Esophagus muscularis mucosa (tissue), 4 donors: ENCODE measurements at regions not wholly inside any gene's neighbourhood (a gene's known extent, or its start where the extent isn't known, plus 50 kb on each side); places are given as distances from the start of the nearest gene placed in this dataset.

Source experiments
- CTCF ChIP-seq, 3 experiments: fragments of 200-600 bp in 2 of 3; fragments of 450-650 bp in 1 of 3; sonication (generic) in 2 of 3; IDR thresholded peaks; one replicate each; pipeline ENCODE4 v1.5.1; 2017 to 2019; ENCODE audit warnings: antibody characterized with exemption in 3 of 3, mild to moderate bottlenecking in 2 of 3, moderate library complexity in 1 of 3
- EP300 ChIP-seq: sonication (generic); formaldehyde crosslinking; IDR thresholded peaks from one replicate; pipeline ENCODE4 v1.6.1; 2017; ENCODE audit warnings: antibody characterized with exemption
- POLR2A ChIP-seq: fragments of 450-650 bp; IDR thresholded peaks from one replicate; pipeline ENCODE4 v1.6.1; 2017; ENCODE audit warnings: antibody characterized with exemption, moderate library complexity, mild to moderate bottlenecking, low read depth
- POLR2AphosphoS5 ChIP-seq, 2 donors: sonication (generic); formaldehyde crosslinking; IDR thresholded peaks; one replicate each; pipeline ENCODE4 v1.6.1; 2017; ENCODE audit warnings: antibody characterized with exemption in 2 of 2

GRCh38 chr2:103804013-103804412, 1042.2 kb downstream of the TMEM182 start:
- TF ChIP-seq POLR2A, result no peak
- no peak for TF ChIP-seq CTCF (IDR thresholded peaks at IDR 0.05)
- TF ChIP-seq POLR2AphosphoS5 (IDR thresholded peaks at IDR 0.05), result no peak
- TF ChIP-seq EP300, result no peak
